HFFc6 (cell line): ENCODE measurements at regions not wholly inside any gene's neighbourhood (a gene's known extent, or its start where the extent isn't known, plus 50 kb on each side); places are given as distances from the start of the nearest gene placed in this dataset.
"Not testable (repeated sequence)": the region's sequence is repeated elsewhere in the genome, so short reads cannot be mapped to it uniquely, and the experiment has no call there.

Source experiments
- DNase-seq: peaks from one replicate; pipeline ENCODE4 v3.0.0-alpha.2; 2018
- H3K27ac Mint-ChIP-seq: 2 replicates; pipeline ENCODE4 v1.8.0; 2020; ENCODE audit warnings: mild to moderate bottlenecking, mixed read lengths
- H3K27me3 Mint-ChIP-seq: 2 replicates; pipeline ENCODE4 v1.8.0; 2021; ENCODE audit warnings: mild to moderate bottlenecking, moderate library complexity, mixed read lengths; ENCODE audit not compliant: insufficient read depth
- H3K36me3 Mint-ChIP-seq: 2 replicates; pipeline ENCODE4 v1.8.0; 2021; ENCODE audit warnings: low read depth, mixed read lengths
- H3K4me1 Mint-ChIP-seq: 2 replicates; pipeline ENCODE4 v1.8.0; 2020; ENCODE audit warnings: low read depth, mixed read lengths
- H3K4me3 Mint-ChIP-seq: 2 replicates; pipeline ENCODE4 v1.8.0; 2020; ENCODE audit warnings: mild to moderate bottlenecking, moderate library complexity, mixed read lengths
- H3K9me3 Mint-ChIP-seq: 2 replicates; pipeline ENCODE4 v1.8.0; 2020; ENCODE audit warnings: mild to moderate bottlenecking, mixed read lengths
- TF ChIP-seq, protein P1 (sequence below): fragments of 200-600 bp; sonication (generic); IDR thresholded peaks from 2 replicates; pipeline ENCODE4 v1.5.0; 2021; ENCODE audit warnings: antibody characterized with exemption, mild to moderate bottlenecking

DNA sequence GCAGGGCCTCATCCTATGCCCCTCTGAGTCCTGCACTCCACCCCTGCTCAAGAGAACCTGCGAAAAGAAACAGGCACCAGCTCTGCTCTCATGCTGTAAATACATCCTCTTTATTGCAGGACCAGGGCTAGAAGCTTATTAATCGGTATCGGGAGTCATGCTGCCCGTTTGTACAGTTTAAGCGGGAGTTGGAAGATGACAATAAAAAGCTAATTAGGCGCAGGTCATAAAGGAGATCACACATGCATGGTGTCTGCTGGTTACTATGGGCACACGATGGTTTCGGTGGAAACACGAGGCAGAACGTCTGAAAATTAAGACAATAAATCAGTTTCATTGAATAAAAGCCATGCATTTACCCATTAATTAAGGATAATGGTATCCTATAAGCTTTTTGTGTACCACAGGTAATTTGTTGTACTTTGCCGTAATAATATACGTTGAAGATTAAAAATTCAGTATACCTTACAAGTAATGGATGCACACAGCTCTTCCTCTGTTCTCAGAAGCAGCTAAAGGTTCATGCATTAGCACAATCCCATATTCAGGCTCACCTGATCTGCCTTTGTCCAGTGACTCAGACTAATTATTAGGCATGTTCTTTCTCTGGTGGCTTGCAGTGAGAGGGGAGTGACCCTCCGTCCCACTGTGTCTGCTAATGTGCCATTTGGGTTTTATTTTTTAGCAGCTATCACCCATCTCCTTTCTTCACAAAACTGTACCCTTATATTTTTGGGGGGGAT lies 406.0 kb downstream of the TSHZ3 start:
- no peak overlapping the region for H3K27ac Mint-ChIP-seq
- H3K4me1 Mint-ChIP-seq = no peaks in the 10 kb centered on the region
- DNase-seq = no peak
- H3K27me3 Mint-ChIP-seq = no peaks in the 10 kb centered on the region
- H3K4me3 Mint-ChIP-seq = no peak overlapping the region
- peaks cover 14% of the 10 kb centered on the region; the same call in 1 of the 2 replicates for H3K9me3 Mint-ChIP-seq
- H3K36me3 Mint-ChIP-seq = no peaks in the 10 kb centered on the region
- TF ChIP-seq, protein P1, sequence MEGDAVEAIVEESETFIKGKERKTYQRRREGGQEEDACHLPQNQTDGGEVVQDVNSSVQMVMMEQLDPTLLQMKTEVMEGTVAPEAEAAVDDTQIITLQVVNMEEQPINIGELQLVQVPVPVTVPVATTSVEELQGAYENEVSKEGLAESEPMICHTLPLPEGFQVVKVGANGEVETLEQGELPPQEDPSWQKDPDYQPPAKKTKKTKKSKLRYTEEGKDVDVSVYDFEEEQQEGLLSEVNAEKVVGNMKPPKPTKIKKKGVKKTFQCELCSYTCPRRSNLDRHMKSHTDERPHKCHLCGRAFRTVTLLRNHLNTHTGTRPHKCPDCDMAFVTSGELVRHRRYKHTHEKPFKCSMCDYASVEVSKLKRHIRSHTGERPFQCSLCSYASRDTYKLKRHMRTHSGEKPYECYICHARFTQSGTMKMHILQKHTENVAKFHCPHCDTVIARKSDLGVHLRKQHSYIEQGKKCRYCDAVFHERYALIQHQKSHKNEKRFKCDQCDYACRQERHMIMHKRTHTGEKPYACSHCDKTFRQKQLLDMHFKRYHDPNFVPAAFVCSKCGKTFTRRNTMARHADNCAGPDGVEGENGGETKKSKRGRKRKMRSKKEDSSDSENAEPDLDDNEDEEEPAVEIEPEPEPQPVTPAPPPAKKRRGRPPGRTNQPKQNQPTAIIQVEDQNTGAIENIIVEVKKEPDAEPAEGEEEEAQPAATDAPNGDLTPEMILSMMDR = no peak

DNA sequence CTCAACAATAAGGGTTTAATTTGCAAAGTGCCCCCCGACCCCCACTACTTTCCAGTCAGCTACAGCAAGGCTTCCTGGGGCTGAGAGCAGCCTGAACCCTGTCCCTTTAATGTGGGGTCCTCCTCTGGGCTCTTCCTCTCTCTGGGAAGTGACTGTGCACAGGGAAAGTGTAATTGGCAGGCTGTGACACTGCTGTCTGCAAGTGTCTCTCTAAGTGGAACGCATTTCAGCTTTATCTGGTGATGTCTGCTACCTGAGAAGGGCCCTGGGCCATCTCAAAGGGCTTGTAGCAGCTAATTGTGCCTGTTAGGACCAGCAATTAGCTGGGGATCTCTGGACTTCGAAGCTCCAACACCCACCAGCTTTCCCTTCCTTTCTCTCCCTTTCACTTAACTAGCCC lies 406.6 kb downstream of the TSHZ3 start:
- Mint-ChIP-seq H3K4me1 (no peaks in the 10 kb centered on the region), H3K4me3 (no peak overlapping the region), H3K9me3 (peaks cover 14% of the 10 kb centered on the region; the same call in 1 of the 2 replicates), H3K27me3 (no peaks in the 10 kb centered on the region), H3K36me3 (no peaks in the 10 kb centered on the region), H3K27ac (no peak overlapping the region)
- DNase-seq = no peak
- TF ChIP-seq, protein P1 = no peak

DNA sequence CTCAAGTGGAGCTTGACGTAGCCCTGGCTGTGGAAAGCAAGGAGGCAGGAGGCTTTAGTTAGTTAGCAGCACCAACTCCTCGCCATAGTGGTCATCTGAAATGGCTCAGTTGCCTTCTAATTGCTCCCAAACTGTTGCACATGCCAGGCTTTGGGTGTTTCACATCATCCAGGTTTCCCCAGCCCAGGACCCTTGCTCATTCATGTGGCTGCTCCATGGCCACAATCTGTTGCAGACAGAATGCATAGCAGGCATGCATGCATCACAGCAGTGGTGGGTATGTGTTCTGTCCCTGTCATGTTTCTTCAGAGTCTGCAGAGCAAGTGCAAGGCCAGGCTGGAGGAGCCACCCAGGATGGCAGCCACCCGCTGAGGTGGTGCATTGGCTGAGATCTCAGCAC lies 407.6 kb downstream of the TSHZ3 start:
- no peak for DNase-seq
- Mint-ChIP-seq H3K4me1 (no peaks in the 10 kb centered on the region), H3K27me3 (no peaks in the 10 kb centered on the region), H3K36me3 (no peaks in the 10 kb centered on the region), H3K9me3 (peaks cover 14% of the 10 kb centered on the region; the same call in 1 of the 2 replicates), H3K4me3 (no peak overlapping the region), H3K27ac (no peak overlapping the region)
- TF ChIP-seq, protein P1 = no peak

DNA sequence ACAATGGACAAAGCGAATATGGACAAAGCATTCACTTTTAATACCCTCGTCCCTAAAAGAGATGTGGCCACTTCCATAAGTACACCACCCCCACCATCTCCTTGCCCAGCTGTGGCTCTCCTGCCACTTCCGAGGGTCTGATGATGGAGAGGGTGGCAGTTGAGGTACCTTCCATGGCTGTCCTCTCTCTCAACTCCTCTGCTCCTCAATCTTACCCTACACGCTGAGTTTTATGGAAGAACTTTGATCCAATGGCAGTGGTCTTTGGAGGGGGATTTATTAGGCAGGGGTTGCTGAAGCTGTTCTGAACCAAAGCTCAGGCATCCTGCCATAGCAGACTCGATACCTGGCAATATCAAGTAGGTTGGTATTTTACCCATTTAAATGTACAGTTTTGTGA lies 413.0 kb downstream of the TSHZ3 start:
- peaks cover 29% of the 10 kb centered on the region for H3K9me3 Mint-ChIP-seq
- TF ChIP-seq, protein P1 = no peak
- H3K27me3 Mint-ChIP-seq = no peaks in the 10 kb centered on the region; the same call in 1 of the 2 replicates
- no peak overlapping the region for H3K27ac Mint-ChIP-seq
- H3K36me3 Mint-ChIP-seq = no peaks in the 10 kb centered on the region
- no peak overlapping the region for H3K4me3 Mint-ChIP-seq
- no peak for DNase-seq
- no peaks in the 10 kb centered on the region for H3K4me1 Mint-ChIP-seq

DNA sequence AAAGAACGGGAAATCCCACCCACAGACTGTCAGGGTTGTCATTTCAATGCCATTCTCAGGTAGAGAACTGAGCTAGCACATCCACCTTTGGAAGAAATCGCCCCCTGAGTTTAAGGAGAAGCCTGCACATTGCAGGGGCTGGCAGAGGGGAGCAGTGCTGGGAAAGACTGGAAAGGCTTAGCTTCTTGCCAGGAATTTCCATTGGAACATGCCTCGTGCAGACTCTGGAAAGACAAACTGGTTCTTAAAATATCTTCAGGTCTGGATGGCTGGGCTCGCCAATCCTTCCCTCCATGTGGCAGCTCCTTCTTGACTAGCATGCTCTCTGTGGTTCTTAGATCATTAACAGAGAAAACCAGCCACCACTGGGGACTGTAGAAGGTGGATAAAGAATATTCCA lies 414.1 kb downstream of the TSHZ3 start:
- DNase-seq = no peak
- TF ChIP-seq, protein P1 = no peak
- H3K27me3 Mint-ChIP-seq = no peaks in the 10 kb centered on the region; the same call in 1 of the 2 replicates
- H3K4me1 Mint-ChIP-seq = no peaks in the 10 kb centered on the region
- H3K9me3 Mint-ChIP-seq = peaks cover 24% of the 10 kb centered on the region
- no peaks in the 10 kb centered on the region for H3K36me3 Mint-ChIP-seq
- H3K27ac Mint-ChIP-seq = no peak overlapping the region
- H3K4me3 Mint-ChIP-seq = no peak overlapping the region

DNA sequence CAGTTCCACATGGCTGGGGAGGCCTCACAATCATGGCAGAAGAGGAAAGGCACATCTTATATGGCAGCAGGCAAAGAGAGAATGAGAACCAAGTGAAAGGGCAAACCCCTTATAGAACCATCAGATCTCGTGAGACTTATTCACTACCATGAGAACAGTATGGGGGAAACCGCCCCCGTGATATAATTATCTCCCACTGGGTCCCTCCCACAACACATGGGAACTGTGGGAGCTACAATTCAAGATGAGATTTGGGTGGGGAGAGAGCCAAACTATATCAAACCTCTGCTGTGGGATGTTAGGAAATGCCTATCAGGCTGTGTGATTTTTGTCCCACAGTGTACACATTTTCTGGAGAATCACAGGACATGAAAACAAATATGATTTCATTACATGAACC lies 415.8 kb downstream of the TSHZ3 start:
- H3K27ac Mint-ChIP-seq, H3K4me1 Mint-ChIP-seq, H3K27me3 Mint-ChIP-seq, H3K4me3 Mint-ChIP-seq, DNase-seq, H3K36me3 Mint-ChIP-seq: not testable (repeated sequence)
- peaks cover 24% of the 10 kb centered on the region for H3K9me3 Mint-ChIP-seq
